ENCODE measurements at regions not wholly inside any gene's neighbourhood (a gene's known extent, or its start where the extent isn't known, plus 50 kb on each side); places are given as distances from the start of the nearest gene placed in this dataset.

- TF ChIP-seq PCBP2 (optimal IDR thresholded peaks at IDR 0.05; ENCODE audit: low read depth, low read length, poor library complexity, severe bottlenecking), result no peak
- no peak for TF ChIP-seq PTBP1 (IDR thresholded peaks at IDR 0.05; ENCODE audit: low read depth, low read length, poor library complexity, severe bottlenecking)
- TF ChIP-seq, protein P1, sequence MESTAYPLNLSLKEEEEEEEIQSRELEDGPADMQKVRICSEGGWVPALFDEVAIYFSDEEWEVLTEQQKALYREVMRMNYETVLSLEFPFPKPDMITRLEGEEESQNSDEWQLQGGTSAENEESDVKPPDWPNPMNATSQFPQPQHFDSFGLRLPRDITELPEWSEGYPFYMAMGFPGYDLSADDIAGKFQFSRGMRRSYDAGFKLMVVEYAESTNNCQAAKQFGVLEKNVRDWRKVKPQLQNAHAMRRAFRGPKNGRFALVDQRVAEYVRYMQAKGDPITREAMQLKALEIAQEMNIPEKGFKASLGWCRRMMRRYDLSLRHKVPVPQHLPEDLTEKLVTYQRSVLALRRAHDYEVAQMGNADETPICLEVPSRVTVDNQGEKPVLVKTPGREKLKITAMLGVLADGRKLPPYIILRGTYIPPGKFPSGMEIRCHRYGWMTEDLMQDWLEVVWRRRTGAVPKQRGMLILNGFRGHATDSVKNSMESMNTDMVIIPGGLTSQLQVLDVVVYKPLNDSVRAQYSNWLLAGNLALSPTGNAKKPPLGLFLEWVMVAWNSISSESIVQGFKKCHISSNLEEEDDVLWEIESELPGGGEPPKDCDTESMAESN (CRISPR knock-in tag; conservative IDR thresholded peaks at IDR 0.05), result no peak
- TF ChIP-seq MXI1 (IDR thresholded peaks at IDR 0.05; ENCODE audit: borderline replicate concordance, low read depth, low read length), result no peak
- no peak for TF ChIP-seq YY1 (IDR thresholded peaks at IDR 0.05; ENCODE audit: insufficient read depth, insufficient replicate concordance, low read depth, low read length)
- no peak for TF ChIP-seq SRSF1 (optimal IDR thresholded peaks at IDR 0.05; ENCODE audit: low read depth, low read length)
- TF ChIP-seq, protein P2, sequence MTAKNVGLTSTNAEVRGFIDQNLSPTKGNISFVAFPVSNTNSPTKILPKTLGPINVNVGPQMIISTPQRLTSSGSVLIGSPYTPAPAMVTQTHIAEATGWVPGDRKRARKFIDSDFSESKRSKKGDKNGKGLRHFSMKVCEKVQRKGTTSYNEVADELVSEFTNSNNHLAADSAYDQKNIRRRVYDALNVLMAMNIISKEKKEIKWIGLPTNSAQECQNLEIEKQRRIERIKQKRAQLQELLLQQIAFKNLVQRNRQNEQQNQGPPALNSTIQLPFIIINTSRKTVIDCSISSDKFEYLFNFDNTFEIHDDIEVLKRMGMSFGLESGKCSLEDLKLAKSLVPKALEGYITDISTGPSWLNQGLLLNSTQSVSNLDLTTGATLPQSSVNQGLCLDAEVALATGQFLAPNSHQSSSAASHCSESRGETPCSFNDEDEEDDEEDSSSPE (CRISPR knock-in tag; IDR thresholded peaks at IDR 0.05), result no peak
- no peak for TF ChIP-seq BCL3 (CRISPR knock-in tag; IDR thresholded peaks at IDR 0.05)
- TF ChIP-seq, protein P3, sequence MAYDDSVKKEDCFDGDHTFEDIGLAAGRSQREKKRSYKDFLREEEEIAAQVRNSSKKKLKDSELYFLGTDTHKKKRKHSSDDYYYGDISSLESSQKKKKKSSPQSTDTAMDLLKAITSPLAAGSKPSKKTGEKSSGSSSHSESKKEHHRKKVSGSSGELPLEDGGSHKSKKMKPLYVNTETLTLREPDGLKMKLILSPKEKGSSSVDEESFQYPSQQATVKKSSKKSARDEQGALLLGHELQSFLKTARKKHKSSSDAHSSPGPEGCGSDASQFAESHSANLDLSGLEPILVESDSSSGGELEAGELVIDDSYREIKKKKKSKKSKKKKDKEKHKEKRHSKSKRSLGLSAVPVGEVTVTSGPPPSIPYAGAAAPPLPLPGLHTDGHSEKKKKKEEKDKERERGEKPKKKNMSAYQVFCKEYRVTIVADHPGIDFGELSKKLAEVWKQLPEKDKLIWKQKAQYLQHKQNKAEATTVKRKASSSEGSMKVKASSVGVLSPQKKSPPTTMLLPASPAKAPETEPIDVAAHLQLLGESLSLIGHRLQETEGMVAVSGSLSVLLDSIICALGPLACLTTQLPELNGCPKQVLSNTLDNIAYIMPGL (CRISPR knock-in tag; IDR thresholded peaks at IDR 0.05; ENCODE audit: borderline replicate concordance in 1 of 2, low read depth in 1 of 2), result no peak
- no peak for TF ChIP-seq POLR2A (IDR thresholded peaks at IDR 0.05; ENCODE audit: insufficient read depth in 1 of 2, low read depth in 2 of 2, low read length in 2 of 2)
Measured at GRCh38 chr3:101940521-101941317, 91.4 kb downstream of the NFKBIZ start.
